HT1080 (cell line): ENCODE measurements at regions not wholly inside any gene's neighbourhood (a gene's known extent, or its start where the extent isn't known, plus 50 kb on each side); places are given as distances from the start of the nearest gene placed in this dataset.
"Not testable (repeated sequence)": the region's sequence is repeated elsewhere in the genome, so short reads cannot be mapped to it uniquely, and the experiment has no call there.

Experiments
- DNase-seq: peaks from one replicate; pipeline ENCODE4 v3.0.0-alpha.2; 2015; ENCODE audit warnings: low read depth

DNA sequence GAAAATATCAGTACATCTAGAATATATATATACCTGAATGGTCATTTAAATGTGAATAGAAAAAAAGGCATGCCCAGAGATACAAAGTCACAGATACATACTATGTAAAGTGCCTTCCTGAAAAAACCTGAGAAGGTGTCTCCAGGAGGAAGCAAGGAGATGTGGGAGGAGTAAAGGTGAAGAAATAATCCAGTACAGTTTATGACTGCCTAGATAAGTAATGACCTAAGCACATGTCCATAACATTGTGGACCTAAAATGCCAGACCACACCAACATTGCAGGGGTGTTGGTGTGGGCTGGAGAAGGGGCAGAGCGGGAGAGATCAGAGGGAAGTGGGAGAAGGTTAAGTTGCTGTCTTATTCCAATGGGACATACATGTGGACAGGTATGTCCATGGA is 226.9 kb downstream of the ZNF621 start:
- DNase-seq, result no peak

DNA sequence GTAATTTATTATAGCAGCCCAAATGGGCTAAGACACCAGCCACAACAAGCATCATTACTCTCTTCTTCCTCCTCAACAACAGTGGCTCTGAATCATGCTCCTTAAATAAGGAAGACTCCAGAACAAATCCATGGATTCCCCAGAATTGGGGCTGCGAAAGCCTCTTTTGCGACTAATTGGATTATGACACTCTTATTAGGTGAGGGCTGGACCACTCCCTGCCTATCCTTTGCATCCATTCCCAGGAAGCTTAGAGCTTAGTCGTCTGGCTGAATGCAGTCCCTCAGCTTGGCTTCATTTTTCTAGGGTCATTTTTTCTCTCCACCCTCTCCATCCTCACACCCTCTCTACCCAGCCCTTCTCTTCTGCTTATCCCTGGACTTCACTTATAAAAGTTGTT is 227.7 kb downstream of the ZNF621 start:
- no peak for DNase-seq

DNA sequence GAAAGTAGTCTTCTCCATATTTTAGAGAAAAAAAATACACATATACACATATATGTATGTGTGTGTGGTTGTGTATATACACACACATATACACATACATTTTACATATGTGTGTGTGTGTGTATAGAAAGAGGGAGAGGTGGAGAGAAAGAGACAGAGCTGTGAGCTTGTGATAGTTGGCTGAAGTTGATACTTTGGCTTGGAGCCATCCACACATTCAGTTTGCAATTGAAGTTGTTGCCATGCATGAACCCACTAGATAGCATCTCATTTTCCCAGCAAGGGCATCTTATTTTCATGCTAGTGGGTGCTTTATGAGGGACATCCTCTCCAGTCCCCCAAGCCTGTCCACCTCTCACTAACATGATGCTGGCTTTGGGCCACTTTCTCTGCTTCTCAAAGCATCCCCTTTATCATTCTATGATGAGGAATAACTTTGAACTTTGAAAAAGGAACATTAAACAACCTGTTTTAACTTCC is 228.6 kb downstream of the ZNF621 start:
- no peak for DNase-seq

DNA sequence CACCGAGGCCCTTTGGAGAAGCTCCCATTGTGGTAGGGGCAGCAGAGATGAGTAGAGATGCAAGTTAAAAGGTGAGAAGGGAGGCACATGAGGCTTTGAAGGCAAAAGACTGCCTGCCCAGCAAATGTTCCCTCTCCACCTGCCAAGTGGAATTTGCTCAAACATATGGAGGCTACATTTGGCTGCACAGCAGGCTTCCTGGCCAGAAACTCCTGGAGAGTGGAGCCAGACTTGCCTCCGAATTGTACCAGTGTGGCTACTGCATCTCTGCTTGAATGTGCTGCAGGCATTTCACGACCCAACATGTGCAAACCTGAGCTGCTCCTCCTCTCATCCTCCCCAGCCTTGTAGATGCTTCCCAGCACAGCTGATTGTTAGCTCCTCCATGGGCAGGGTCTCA is 229.2 kb downstream of the ZNF621 start:
- DNase-seq, result no peak

DNA sequence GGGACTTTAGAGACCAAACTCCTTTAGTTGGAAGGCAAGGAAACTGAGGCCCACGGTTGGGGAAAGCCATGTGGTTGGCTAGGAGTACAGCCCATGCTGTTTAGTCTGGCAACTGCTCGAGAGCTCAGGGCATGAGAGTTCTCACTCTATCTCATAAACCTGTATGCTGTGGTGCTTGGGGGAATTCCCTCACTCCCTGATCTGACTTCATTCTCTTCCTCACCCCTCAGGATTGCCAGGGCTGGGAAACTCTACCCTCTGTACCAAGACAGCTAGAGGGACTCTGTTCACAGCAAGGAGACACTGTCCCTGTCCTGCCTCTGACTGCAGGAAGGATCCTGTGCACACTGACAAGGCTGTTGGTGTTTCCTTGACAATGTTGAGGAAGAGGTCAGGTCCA is 230.2 kb downstream of the ZNF621 start:
- DNase-seq, result no peak

DNA sequence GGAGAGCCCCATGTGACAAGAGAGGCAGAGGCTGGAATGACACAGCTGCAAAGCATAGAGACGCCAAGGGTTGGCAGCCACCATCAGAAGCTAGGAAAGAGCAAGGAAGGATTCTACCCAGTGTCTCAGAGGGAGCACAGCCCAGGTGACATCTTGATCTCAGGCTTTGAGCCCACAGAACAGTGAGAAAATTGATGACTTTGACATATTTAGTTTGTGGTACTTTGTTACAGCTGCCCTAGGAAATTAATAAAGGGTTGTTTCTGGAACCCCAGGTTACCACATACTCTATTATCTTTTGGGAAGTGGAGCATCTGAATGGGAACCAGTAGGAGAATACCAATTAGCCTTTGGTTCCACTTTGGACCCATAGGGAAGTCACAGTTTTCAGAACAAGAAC is 231.7 kb downstream of the ZNF621 start:
- DNase-seq, result no peak

DNA sequence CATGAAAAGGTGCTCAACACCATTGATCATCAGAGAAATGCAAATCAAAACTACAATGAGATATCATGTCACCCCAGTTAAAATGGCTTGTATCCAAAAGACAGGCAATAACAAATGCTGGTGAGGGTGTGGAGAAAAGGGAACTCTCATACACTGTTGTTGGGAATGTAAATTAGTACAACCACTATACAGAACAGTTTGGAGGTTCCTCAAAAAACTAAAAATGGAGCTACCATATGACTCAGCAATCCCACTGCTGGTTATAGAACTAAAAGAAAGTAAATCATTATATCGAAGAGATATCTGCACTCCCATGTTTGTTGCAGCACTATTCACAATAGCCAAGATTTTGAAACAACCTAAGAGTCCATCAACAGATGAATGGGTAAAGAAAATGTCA is 238.0 kb downstream of the ZNF621 start:
- DNase-seq, result not testable (repeated sequence)

DNA sequence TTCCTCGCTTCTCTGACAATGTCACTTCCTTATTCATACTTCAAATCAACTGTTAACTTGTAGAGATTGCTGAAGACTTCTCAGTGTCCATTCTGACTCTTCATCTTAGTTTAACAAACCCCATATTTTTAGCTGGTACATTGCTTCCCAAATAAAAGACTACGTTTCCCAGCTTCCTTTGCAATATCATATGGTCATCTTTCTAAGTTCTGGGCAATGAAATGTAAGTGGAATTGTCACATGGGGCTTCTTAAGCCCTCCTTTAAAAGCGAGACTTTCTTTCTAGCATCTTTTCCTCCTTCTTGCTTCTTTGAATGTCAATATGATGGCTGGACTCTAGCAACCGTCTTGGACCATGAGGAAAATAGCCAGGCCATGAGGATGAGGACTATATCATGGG is 239.0 kb downstream of the ZNF621 start:
- DNase-seq, result no peak

DNA sequence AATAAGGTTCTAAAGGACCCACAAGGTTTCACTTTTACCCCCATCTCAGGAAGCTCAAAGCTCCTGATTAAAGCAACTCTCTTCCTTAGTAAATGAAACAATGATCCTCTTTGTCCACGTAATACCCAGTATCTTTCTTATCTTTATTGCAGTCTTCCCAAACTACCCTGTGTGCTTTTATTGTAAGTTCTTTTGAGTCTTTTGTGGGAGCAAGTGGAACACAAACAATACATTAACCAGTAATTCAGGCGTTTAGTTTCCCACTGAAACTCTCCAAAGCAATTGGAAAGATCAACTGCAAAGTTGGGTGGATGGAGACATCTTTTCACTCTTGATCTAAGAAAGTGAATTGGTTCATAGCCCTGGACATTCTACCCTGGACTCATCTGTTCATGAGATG is 240.0 kb downstream of the ZNF621 start:
- no peak for DNase-seq

DNA sequence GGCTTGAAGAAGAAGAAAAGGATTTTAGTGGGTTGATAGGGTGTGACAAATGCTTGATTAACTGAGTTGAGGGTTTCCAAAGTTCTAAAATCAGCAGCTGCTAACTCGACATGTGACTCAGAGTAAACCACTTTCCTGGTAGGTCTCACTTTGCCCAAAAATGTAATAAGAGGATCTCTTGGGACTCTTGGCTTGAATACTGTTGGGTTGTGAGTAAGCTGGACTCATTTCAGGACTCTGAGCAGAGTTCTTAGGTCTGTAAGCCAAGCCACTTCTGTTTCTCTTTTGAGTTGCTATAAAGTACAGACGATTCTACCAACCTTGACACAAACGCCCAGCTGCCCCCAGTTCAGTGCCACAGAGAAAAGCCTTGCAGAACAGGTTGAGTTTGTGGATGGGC is 241.1 kb downstream of the ZNF621 start:
- no peak for DNase-seq

DNA sequence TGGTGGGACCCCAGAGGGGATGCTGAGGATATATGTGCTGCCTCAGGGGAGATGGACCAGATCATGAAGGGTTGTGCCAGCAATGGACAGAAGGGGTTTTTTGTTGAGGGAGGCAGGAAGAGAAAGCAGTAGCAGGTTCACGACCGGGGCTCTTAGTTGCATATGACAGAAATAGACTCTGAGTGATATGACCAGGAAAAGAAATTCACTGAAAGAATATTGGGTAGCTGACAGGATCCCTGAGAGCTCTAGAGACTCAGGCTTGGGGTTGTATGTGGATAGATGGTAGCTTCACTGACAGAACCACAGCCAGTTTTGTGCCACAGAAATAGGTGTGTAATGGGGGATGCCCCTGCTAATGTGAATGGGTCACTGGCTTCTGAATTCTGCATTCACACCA is 241.6 kb downstream of the ZNF621 start:
- no peak for DNase-seq

DNA sequence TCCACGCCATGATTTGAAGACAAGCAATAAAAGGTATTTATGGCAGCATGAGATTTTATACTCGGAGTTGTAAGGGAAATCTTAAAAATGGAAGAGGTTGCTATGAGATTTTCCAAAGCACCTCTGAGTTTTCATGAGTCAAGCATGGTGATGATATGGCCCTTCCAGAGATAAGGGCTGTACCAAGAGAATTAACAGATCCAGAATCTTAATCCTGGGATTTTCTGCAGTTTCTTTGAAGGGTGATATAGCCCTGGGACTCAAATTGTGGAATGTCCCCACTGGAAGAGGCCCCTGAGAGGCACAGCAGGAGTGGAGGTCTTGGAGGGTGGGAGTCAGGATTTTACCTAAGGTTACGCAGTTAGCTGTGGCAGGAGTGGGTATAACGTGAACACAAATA is 243.3 kb downstream of the ZNF621 start:
- DNase-seq, result no peak

DNA sequence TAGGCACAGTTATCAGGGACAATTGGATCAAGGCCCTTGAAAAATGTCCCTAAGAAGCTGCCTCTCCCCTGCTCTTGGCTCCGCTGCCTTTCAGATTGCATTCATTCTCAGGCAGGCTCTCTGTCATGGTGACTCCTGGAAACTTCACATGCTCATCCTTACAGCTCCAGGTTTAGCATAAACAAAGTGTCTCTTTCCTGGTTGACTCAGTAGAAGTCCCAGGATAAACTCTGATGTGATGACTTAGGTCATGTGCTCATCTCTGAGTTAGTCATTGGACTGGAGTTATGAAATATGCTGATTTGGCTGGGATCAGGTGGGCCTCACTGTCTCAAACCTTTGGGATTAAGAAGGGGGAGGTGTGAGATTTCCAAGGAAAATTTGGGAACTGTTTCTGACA is 243.8 kb downstream of the ZNF621 start:
- peak; percentile 54 for DNase-seq

DNA sequence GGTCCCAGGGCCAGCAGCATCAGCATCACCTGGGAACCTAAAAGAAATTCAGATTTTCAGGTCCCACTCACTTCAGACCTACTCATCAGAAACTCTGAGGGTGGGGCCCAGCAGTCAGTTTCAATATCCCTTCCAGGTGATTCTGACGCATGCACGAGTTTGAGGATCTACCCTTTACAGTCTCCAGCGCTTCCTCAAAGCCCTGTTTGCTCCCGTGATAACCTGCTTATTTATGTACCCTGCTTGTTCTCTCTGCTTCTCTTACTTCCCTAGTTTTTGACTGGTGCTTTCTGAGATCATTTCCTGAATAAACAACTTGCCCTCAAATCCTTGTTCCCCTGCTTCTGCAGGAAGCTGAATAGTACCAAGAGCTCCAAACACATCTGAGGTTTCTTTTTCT is 245.3 kb downstream of the ZNF621 start:
- peak; percentile 5 for DNase-seq

DNA sequence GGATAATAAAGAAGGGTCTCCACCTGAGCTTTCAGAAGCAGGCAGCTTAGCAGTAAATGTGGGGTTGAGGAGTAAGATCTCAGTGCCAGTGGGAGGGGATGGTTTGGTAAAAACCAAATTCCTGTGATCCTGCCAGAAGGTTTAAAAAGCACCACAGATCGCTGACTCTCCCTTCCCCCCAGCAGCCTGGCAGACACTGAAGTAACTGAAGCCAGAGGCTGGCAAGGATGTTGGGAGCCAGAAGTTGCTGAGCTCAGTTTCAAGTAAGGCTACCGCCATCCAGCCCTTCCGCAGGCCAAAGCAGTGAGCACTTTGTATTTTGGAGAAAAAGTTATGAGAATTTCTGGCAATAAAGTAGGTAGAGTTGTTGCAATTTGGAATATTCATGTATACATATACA is 246.4 kb downstream of the ZNF621 start:
- DNase-seq, result no peak

DNA sequence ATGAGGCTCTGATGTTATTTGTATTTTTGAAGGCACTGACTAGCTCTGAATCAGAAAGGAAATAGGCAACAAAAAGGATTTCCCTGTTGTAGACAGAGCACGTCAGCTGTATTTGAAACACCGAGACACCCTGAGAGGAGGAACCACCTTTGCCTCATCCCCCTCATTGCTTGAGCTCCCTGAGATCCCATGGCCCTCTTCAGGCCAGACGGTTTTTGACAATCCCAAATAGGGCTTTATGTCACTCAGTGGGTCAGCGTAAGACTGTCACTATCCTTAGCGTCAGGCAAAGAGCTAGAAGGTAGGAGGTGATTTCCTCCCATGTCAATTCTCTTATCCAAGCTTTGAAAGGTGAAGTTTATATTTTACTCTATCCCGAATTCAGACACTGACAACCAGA is 254.3 kb downstream of the ZNF621 start:
- no peak for DNase-seq

DNA sequence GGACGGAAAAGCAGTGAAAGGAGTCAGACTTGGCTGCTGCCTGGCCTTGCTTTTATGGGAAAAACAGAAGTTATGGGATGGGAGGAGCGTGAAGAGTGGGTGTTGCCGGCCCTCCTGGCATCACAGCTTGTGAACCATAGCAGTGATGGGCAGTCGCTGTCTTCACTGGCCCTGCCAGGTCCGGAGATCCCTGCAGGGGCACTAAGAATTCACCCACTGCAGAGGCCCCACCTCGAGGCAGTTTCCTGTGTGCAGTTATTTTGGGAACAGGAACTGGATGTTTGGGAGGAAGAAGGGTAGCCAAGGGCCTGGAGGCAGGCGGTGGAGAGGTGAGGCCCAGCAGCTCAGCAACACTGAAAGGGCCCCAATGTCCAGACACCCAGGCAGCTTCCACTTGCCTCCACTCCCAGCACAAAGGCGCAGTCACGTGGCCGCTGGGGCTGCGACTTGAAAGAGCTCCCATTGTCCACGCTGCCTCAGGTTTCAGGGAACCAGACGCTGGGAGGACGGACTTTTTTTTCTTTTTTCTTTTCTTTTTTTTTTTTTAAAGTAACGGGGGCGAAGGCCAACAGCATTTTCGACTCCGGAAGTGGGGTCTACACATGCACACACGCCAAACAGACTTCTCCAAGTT is 255.6 kb downstream of the ZNF621 start:
- DNase-seq, result no peak

DNA sequence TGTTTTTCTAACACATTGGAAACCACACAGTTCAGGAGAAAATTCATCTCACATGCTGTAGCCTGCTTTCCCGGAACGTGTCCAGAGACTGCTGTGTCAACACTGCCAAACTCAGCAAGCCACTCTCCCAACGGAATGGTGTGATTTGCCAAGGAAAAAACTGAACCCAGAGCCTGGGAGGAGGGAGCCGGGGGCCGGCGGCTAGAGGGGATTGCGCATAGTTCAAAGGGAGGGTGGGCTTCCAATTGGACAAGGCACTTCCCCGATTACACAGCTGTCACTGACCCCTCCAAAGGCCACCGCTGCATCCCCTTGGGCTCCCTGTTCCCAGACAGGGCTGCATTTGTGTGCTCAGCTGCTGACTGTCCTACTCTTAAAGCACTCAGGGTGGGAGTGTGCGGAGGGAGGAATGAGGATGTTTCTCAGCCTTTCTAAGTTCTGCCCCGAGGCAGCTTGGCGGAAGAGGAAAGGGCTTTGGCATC is 256.2 kb downstream of the ZNF621 start:
- DNase-seq, result peak; percentile 2

DNA sequence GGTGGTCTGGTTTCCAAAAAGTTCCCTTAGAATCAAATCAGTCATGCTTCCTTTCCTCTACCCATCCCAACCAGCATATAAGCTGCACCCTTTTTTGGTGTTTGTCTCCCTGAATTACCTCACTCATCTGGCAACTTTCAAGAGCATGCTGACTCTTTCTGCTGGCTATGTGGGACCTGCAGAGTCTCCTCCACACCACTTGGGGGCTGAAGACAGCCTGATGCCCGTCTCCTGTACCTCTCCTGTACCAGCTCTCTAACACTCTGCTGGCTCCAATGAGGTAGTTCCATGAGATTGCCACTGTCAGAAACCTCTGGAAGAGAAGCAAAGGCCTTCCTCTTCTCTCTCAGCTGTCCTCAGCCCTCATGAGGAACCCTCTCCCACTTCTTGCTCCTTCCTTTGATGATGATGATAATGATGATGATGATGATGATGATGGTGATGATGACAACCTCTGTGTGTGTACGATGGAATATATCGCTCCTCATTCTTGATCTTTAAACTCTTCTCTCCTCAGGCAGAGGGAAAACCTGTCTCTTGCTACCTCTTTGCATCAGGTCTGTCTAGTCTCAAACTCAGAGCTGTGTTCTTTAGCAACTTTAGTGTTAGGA is 257.5 kb downstream of the ZNF621 start:
- DNase-seq, result peak; percentile 41

DNA sequence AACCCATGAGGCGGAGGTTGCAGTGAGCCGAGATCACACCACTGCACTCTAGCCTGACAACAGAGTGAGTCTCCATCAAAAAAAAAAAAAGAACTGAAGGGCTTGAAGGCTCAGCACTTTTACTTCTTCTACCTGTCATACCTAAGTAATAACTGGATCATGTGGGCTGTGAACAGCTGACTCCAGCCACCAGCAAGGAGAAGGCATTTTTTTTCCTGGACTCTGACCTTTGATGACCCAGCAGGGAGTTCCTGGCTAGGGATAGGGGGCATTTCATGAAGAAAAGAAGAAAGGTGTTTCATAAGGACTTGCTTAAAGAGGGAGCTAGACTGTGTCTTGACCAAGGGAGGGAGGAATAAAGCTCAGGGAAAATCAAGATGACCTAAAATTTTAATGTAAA is 266.0 kb downstream of the ZNF621 start:
- DNase-seq, result no peak

DNA sequence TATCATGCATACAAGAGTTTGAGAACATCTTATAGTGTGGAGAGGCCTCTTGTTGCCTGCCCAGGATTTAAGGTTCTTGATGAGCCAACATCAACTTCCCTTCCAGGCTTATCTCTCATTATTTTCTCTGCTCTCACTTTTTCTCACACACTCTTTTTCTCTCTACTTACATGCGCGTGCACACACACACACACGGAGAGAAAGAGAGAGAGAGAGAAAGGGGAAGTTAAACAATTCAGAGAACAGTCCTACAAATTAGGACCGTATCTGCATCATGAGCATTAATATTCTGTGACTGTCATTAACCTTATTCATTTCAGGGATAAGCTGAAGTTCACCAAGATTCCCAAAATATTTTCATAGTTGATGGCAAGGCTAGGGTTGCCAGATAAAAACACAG is 269.0 kb downstream of the ZNF621 start:
- no peak for DNase-seq

DNA sequence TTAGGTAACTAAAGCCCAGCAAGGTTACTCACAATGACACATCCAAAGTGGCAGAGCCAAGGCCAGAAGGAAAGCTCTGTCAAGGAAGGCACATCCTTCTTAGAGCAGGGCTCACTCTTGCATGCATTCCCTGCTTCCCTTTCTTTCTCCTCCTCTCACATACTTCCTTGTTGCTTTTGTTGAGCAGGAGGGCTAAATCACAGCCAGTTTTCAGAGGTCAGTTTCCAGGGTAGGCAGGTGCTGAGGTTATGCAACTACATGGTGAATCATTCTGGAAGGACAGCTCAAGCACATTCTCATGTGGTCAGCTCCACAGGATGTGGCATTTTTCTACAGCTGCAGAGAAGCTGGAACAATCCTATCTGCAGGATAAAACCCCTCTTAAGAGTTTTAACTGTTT is 275.6 kb downstream of the ZNF621 start:
- DNase-seq, result peak; percentile 99

DNA sequence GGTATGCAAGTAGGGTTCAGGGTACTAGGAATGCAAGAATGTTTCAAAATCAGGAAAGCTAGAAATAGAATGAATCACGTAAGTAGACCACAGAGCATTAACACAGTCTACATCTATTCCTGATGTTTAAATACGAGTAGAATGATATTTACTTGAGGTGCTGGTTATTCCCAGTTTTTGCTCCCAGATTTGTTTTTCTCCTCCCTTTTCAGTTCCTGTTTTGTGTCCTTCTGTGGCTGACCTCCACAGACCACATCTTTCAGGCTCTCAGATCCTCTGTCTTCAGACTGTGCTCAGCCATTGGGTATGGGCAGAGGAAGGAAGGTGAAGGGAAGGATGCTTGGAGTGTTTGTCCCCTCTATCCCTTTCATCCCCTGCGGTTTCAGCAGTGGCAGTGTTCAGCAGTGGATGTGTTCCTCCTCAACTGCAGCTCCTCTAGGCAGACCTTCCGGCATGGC is 276.6 kb downstream of the ZNF621 start:
- DNase-seq, result peak; percentile 83
